Adrenal gland (tissue), 5 donors: ENCODE measurements at regions not wholly inside any gene's neighbourhood (a gene's known extent, or its start where the extent isn't known, plus 50 kb on each side); places are given as distances from the start of the nearest gene placed in this dataset.

Experiments
- POLR2A ChIP-seq, 2 donors: fragments of 450-650 bp; IDR thresholded peaks; one replicate each; pipeline ENCODE4 v1.6.1; 2017; ENCODE audit warnings: antibody characterized with exemption in 2 of 2, mild to moderate bottlenecking in 2 of 2, moderate library complexity in 1 of 2
- TF ChIP-seq, protein P1 (sequence below), 6 experiments: fragments of 450-650 bp in 4 of 6; fragments of 200-600 bp in 2 of 6; sonication (generic) in 1 of 6; IDR thresholded peaks; 1 replicate in 5 of 6; 2 replicates in 1 of 6; pipeline versions ENCODE4 v1.5.1 to v1.8.0; 2016 to 2021; ENCODE audit warnings: antibody characterized with exemption in 6 of 6, mild to moderate bottlenecking in 2 of 6, moderate library complexity in 1 of 6
- donor health status: DM: no; HTN: no; CAD: no.

DNA sequence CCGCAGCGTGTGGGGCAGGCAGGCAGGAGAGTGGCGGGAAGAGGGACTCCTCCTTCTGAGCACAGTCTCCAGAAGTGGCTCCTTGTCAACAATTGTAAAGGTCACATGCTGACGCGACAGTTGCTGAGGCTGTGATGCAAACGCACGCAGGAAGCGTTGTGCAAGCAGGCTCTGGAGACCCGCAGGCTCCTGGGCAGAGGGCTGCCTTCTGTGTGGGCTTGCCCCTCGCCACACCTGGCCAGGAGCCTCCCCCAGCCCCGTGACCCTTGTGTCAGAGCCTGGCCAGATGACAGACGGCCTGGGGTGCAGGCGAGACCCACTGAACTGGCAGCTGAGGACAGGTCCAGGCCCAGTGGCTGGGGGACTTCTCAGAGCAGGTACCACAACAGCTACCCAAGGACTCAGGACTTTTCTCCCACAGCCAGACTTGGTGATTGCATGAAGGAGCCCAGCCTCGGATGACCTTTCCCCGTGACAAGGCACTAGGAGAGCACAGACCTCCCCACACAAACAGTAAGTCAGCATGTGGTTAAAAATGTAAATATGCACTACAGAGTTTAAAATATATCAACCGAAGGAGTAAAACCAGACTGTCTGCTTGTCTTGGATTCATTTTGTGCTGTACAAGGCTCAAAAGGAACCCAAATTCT, 222.1 kb upstream of the RREB1 start:
- TF ChIP-seq, protein P1, sequence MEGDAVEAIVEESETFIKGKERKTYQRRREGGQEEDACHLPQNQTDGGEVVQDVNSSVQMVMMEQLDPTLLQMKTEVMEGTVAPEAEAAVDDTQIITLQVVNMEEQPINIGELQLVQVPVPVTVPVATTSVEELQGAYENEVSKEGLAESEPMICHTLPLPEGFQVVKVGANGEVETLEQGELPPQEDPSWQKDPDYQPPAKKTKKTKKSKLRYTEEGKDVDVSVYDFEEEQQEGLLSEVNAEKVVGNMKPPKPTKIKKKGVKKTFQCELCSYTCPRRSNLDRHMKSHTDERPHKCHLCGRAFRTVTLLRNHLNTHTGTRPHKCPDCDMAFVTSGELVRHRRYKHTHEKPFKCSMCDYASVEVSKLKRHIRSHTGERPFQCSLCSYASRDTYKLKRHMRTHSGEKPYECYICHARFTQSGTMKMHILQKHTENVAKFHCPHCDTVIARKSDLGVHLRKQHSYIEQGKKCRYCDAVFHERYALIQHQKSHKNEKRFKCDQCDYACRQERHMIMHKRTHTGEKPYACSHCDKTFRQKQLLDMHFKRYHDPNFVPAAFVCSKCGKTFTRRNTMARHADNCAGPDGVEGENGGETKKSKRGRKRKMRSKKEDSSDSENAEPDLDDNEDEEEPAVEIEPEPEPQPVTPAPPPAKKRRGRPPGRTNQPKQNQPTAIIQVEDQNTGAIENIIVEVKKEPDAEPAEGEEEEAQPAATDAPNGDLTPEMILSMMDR (IDR thresholded peaks at IDR 0.05): no peak
- TF ChIP-seq POLR2A (IDR thresholded peaks at IDR 0.05): peak in 1 of 2 donors; percentile 11
